K562 (cell line): ENCODE measurements at regions not wholly inside any gene's neighbourhood (a gene's known extent, or its start where the extent isn't known, plus 50 kb on each side); places are given as distances from the start of the nearest gene placed in this dataset.

ENCODE experiments used
- ATAC-seq: fragments of 200-7000 bp; cut with Tn5 transposase; 3 replicates; pipeline ENCODE4 v1.9.1; 2020; ENCODE audit warnings: moderate library complexity
- BruUV-seq: library from RNA; stranded (reverse); fragments of 400-500 nt; replicated peaks from 2 replicates; lab custom pipeline; 2021; lab: Mats Ljungman, UMichigan
- CTCF ChIA-PET: fragments of 300-600 bp; formaldehyde crosslinking; extraction: SDS; loops from one replicate; lab custom pipeline; 2021; ENCODE audit warnings: low intra/inter-chr PET ratio; lab: Yijun Ruan, JAX
- POLR2A ChIA-PET: fragments of 300-600, 350-650 bp; sonication (Branson Sonifier 250); formaldehyde crosslinking; extraction: SDS; loops from one replicate; lab custom pipeline; 2021; ENCODE audit warnings: antibody characterized with exemption, inconsistent platforms; lab: Yijun Ruan, JAX
- DNase-seq, 4 experiments: peaks; one replicate each; pipeline versions ENCODE4 v3.0.0 to v3.0.0-alpha.2; 2011 to 2018; ENCODE audit warnings: low spot score in 3 of 4, mixed read lengths in 3 of 4; ENCODE audit errors: extremely low read depth in 1 of 4
- FAIRE-seq: peaks from 2 replicates; lab custom pipeline; 2011; peaks lifted over from hg19 to GRCh38; lab: Jason Lieb, UNC
- H2AFZ ChIP-seq: 2 replicates; pipeline ENCODE4 v1.6.0; 2011; ENCODE audit warnings: low read depth, low read length, control low read depth, inconsistent platforms
- H3K27ac ChIP-seq: fragments of 200-600 bp; 3 replicates; pipeline ENCODE4 v1.8.0; 2011; ENCODE audit warnings: low read depth, mild to moderate bottlenecking, control low read depth, inconsistent platforms, low read length, moderate library complexity, mixed read lengths; ENCODE audit errors: extremely low read depth
- H3K27me3 ChIP-seq, 2 experiments: fragments of 300-600 bp in 1 of 2; 2 replicates in 1 of 2; 3 replicates in 1 of 2; pipeline versions ENCODE4 v1.6.0 to v1.8.0; 2011; ENCODE audit warnings: inconsistent platforms in 2 of 2, low read length in 2 of 2, mild to moderate bottlenecking in 1 of 2, mixed read lengths in 1 of 2, moderate library complexity in 1 of 2; ENCODE audit not compliant: control insufficient read depth in 2 of 2, insufficient read depth in 2 of 2
- H3K36me3 ChIP-seq: fragments of 300-600 bp; 3 replicates; pipeline ENCODE4 v1.8.0; 2011; ENCODE audit warnings: mild to moderate bottlenecking, low read length, inconsistent platforms; ENCODE audit not compliant: control insufficient read depth, insufficient read depth
- H3K4me1 ChIP-seq, 2 experiments: fragments of 200-600 bp in 1 of 2; replicated peaks in 1 of 2; 2 replicates in 1 of 2; 3 replicates in 1 of 2; pipeline versions ENCODE4 v1.5.1 to v1.8.0; 2011; ENCODE audit warnings: inconsistent platforms in 2 of 2, low read length in 2 of 2, mild to moderate bottlenecking in 1 of 2, mixed read lengths in 1 of 2, moderate library complexity in 1 of 2; ENCODE audit not compliant: control insufficient read depth in 2 of 2, insufficient read depth in 2 of 2
- H3K4me2 ChIP-seq: 2 replicates; pipeline ENCODE4 v1.6.1; 2011; ENCODE audit warnings: low read length, control low read depth, inconsistent platforms, mixed read lengths; ENCODE audit not compliant: insufficient read depth
- H3K4me3 ChIP-seq: fragments of 200-600 bp; sonication (generic), shearing (Covaris generic); 2 replicates; pipeline ENCODE4 v1.5.1; 2016; ENCODE audit warnings: control low read depth, inconsistent platforms
- H3K79me2 ChIP-seq: fragments of 200-600 bp; 3 replicates; pipeline ENCODE4 v1.8.0; 2011; ENCODE audit warnings: low read length, inconsistent platforms; ENCODE audit not compliant: control insufficient read depth, insufficient read depth
- H3K9ac ChIP-seq, 2 experiments: 2 replicates each; pipeline versions ENCODE4 v1.6.0 to v1.6.1; 2011; ENCODE audit warnings: low read depth in 2 of 2, low read length in 2 of 2, control low read depth in 1 of 2, inconsistent platforms in 1 of 2, mild to moderate bottlenecking in 1 of 2, mixed read lengths in 1 of 2; ENCODE audit not compliant: insufficient read depth in 1 of 2
- H3K9me1 ChIP-seq: one replicate; pipeline ENCODE4 v1.6.0; 2011; ENCODE audit warnings: inconsistent platforms, mild to moderate bottlenecking, low read length, moderate library complexity; ENCODE audit not compliant: control insufficient read depth, insufficient read depth
- H3K9me3 ChIP-seq: replicated peaks from 2 replicates; pipeline ENCODE4 v1.5.1; 2011; ENCODE audit warnings: low read depth, low read length, inconsistent platforms; ENCODE audit not compliant: control insufficient read depth, insufficient read depth
- H4K20me1 ChIP-seq: replicated peaks from 2 replicates; pipeline ENCODE4 v1.6.1; 2011; ENCODE audit warnings: low read length, inconsistent platforms, mixed read lengths; ENCODE audit not compliant: control insufficient read depth, insufficient read depth
- BCLAF1 ChIP-seq, 2 experiments: fragments of 450-650 bp in 1 of 2; IDR thresholded peaks; 2 replicates each; pipeline ENCODE4 v1.6.1; 2011 to 2017; ENCODE audit warnings: low read depth in 2 of 2, antibody characterized with exemption in 1 of 2, borderline replicate concordance in 1 of 2, low read length in 1 of 2, mild to moderate bottlenecking in 1 of 2, mixed read lengths in 1 of 2; ENCODE audit not compliant: control insufficient read depth in 1 of 2
- CBFA2T3 ChIP-seq: fragments of 450-650 bp; IDR thresholded peaks from 2 replicates; pipeline ENCODE4 v1.6.1; 2017
- CXXC5 ChIP-seq: fragments of 250-450 bp; sonication (Bioruptor Pico); IDR thresholded peaks from 2 replicates; pipeline ENCODE4 v1.8.0; 2022; ENCODE audit warnings: inconsistent platforms, mild to moderate bottlenecking, moderate library complexity
- JUND ChIP-seq, 2 experiments: IDR thresholded peaks; 2 replicates in 1 of 2; 3 replicates in 1 of 2; pipeline ENCODE4 v1.6.1; 2011; ENCODE audit warnings: borderline replicate concordance in 2 of 2, low read depth in 2 of 2, low read length in 2 of 2, improper control_type of control experiment in 1 of 2, missing biosample characterization in 1 of 2, missing genetic modification characterization in 1 of 2, missing genetic modification reagents in 1 of 2
- PHB ChIP-seq: fragments of 250-450 bp; sonication (Bioruptor Pico); IDR thresholded peaks from 2 replicates; pipeline ENCODE4 v1.5.0; 2021
- PURB ChIP-seq: sonication (generic); formaldehyde crosslinking; IDR thresholded peaks from 2 replicates; pipeline ENCODE4 v1.9.0; 2021; ENCODE audit warnings: low read depth, mild to moderate bottlenecking, missing genetic modification reagents
- TCF7 ChIP-seq: sonication (generic); IDR thresholded peaks from 2 replicates; pipeline ENCODE4 v1.6.1; 2016; ENCODE audit warnings: antibody characterized with exemption, borderline replicate concordance
- TGIF2 ChIP-seq: sonication (generic); formaldehyde crosslinking; IDR thresholded peaks from 2 replicates; pipeline ENCODE4 v1.8.1; 2022; ENCODE audit warnings: mild to moderate bottlenecking, missing genetic modification reagents, moderate library complexity
- XRCC4 ChIP-seq: IDR thresholded peaks from one replicate; pipeline ENCODE4 v1.6.1; 2011; ENCODE audit not compliant: insufficient read depth, insufficient read length; ENCODE audit errors: extremely low read depth
- ZNF518B ChIP-seq: fragments of 250-450 bp; sonication (Bioruptor Pico); IDR thresholded peaks from 2 replicates; pipeline ENCODE4 v1.5.0; 2021; ENCODE audit warnings: mild to moderate bottlenecking, moderate library complexity
- ZNF609 ChIP-seq: sonication (generic); formaldehyde crosslinking; IDR thresholded peaks from 2 replicates; pipeline ENCODE4 v1.8.1; 2023; ENCODE audit warnings: missing genetic modification reagents, mild to moderate bottlenecking, borderline replicate concordance
- in situ Hi-C: fragments of 300-500 bp; cut with MboI; formaldehyde crosslinking; loops from 4 replicates; pipeline ENCODE4 v1.15.0; 2018; ENCODE audit warnings: inconsistent platforms, mixed read lengths
- intact Hi-C: fragments of 100-400 bp; cut with micrococcal nuclease; formaldehyde crosslinking; loops from 2 replicates; pipeline ENCODE4 v1.14.2; 2022

- DNase-seq (no peak), FAIRE-seq (no peak)
Observed at GRCh38 chr18:72336786-72337185, 207.4 kb downstream of the CBLN2 start.

More at GRCh38 chr18:72336786-72337185, 207.4 kb downstream of the CBLN2 start:
- H2AFZ ChIP-seq, result no peak overlapping the region
- POLR2A ChIA-PET, result no interaction called here
- in situ Hi-C loops (no loop called here), intact Hi-C loops (no loop called here)
- H3K79me2 ChIP-seq, result no peaks in the 10 kb centered on the region
- H3K9me1 ChIP-seq, result no peaks in the 10 kb centered on the region
- no peaks in the 10 kb centered on the region for H3K4me1 ChIP-seq
- BruUV-seq, result no TSS peak
- H3K36me3 ChIP-seq, result no peaks in the 10 kb centered on the region
- no peaks in the 10 kb centered on the region for H3K9me3 ChIP-seq
- no peaks in the 10 kb centered on the region for H4K20me1 ChIP-seq
- CTCF ChIA-PET, result no interaction called here
- no peak overlapping the region for H3K4me2 ChIP-seq
- no peak overlapping the region for H3K9ac ChIP-seq
- TF ChIP-seq TGIF2 (CRISPR knock-in tag) (no peak), TCF7 (no peak), ZNF609 (CRISPR knock-in tag) (no peak), CBFA2T3 (no peak), XRCC4 (no peak), ZNF518B (no peak), BCLAF1 (IDR thresholded peaks at IDR 0.05; ENCODE audit: borderline replicate concordance in 1 of 2, control insufficient read depth in 1 of 2, low read depth in 2 of 2, low read length in 1 of 2) (no peak), PURB (no peak), CXXC5 (CRISPR knock-in tag) (no peak), JUND (IDR thresholded peaks at IDR 0.05; ENCODE audit: borderline replicate concordance, low read depth, low read length) (no peak), JUND (tag; IDR thresholded peaks at IDR 0.05; ENCODE audit: borderline replicate concordance, low read depth, low read length) (no peak), PHB (CRISPR knock-in tag) (no peak)
- TF ChIP-seq, all 486 proteins: peak for 0
- ATAC-seq, result no peak
- no peak overlapping the region for H3K27ac ChIP-seq
- no peak overlapping the region for H3K4me3 ChIP-seq
- no peaks in the 10 kb centered on the region for H3K27me3 ChIP-seq
